Right lobe of liver (tissue), 4 donors: ENCODE measurements at regions not wholly inside any gene's neighbourhood (a gene's known extent, or its start where the extent isn't known, plus 50 kb on each side); places are given as distances from the start of the nearest gene placed in this dataset.

Experiments
- POLR2A ChIP-seq: fragments of 450-650 bp; IDR thresholded peaks from one replicate; pipeline ENCODE4 v1.6.1; 2017; ENCODE audit warnings: antibody characterized with exemption, mild to moderate bottlenecking
- TF ChIP-seq, protein P1 (sequence below), 4 donors: fragments of 200-600 bp in 3 of 4; fragments of 450-650 bp in 1 of 4; IDR thresholded peaks; one replicate each; pipeline versions ENCODE4 v1.5.1 to v1.8.0; 2016 to 2022; ENCODE audit warnings: antibody characterized with exemption in 4 of 4, mild to moderate bottlenecking in 2 of 4
- donor health status: DM: no; HTN: no; CAD: no.
- donor health status: DM: no; HTN: no; CAD: no.
- donor health status: DM: no; HTN: yes; CAD: no.

DNA sequence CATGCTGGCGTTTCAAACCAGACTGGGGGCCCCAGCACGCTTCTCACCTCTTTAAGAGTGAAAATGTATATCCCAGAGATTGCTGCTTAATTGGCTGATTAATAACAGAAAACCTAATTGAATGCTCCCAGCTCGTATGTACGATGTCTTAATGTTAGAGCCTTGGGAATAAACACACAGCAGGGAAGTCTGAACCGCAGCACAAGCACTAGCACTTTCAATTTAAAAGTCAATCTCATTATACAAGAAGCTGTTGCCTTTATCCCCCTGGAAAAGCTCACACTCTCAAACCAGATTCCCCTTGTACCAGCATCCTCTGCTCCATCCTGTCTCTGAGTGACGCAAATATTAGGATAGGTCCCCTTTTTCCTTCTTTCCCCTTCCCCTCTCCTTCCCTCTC lies 449.1 kb downstream of the MN1 start:
- TF ChIP-seq, protein P1, sequence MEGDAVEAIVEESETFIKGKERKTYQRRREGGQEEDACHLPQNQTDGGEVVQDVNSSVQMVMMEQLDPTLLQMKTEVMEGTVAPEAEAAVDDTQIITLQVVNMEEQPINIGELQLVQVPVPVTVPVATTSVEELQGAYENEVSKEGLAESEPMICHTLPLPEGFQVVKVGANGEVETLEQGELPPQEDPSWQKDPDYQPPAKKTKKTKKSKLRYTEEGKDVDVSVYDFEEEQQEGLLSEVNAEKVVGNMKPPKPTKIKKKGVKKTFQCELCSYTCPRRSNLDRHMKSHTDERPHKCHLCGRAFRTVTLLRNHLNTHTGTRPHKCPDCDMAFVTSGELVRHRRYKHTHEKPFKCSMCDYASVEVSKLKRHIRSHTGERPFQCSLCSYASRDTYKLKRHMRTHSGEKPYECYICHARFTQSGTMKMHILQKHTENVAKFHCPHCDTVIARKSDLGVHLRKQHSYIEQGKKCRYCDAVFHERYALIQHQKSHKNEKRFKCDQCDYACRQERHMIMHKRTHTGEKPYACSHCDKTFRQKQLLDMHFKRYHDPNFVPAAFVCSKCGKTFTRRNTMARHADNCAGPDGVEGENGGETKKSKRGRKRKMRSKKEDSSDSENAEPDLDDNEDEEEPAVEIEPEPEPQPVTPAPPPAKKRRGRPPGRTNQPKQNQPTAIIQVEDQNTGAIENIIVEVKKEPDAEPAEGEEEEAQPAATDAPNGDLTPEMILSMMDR (IDR thresholded peaks at IDR 0.05): no peak
- TF ChIP-seq POLR2A: no peak
